ENCODE measurements at regions not wholly inside any gene's neighbourhood (a gene's known extent, or its start where the extent isn't known, plus 50 kb on each side); places are given as distances from the start of the nearest gene placed in this dataset.

GRCh38 chr6:61614119-61614518 lies 671.9 kb downstream of the KHDRBS2 start:
- no peaks in the 10 kb centered on the region; a peak in 1 of 8 replicates for H3K36me3 ChIP-seq (ENCODE audit: control insufficient read depth in 2 of 4, insufficient read depth in 4 of 4, low read length in 3 of 4)
- no peaks in the 10 kb centered on the region for H3K27me3 ChIP-seq (replicated peaks in 1 of 4; ENCODE audit: control insufficient read depth in 3 of 4, extremely low read depth in 1 of 4, insufficient read depth in 3 of 4, low read length in 3 of 4)
- H3K14ac ChIP-seq (ENCODE audit: insufficient read length), result no peak overlapping the region
- H2BK120ac ChIP-seq (replicated peaks; ENCODE audit: low read depth, low read length), result no peak overlapping the region
- POLR2A ChIA-PET (ENCODE audit: partially characterized antibody), result no interaction called here
- no peak overlapping the region for H3K18ac ChIP-seq (ENCODE audit: extremely low read depth, low read length)
- CTCF ChIA-PET (ENCODE audit: partially characterized antibody), result no interaction called here
- H3K23ac ChIP-seq (ENCODE audit: insufficient read length), result no peak overlapping the region
- H3K27ac ChIP-seq (ENCODE audit: low read depth, low read length), result no peak overlapping the region
- H2BK5ac ChIP-seq (ENCODE audit: low read depth, low read length), result no peak overlapping the region
- H3K56ac ChIP-seq (replicated peaks; ENCODE audit: insufficient read length, low read depth, low read length), result no peak overlapping the region
- no peaks in the 10 kb centered on the region for H3K23me2 ChIP-seq (ENCODE audit: low read depth, low read length)
- no peaks in the 10 kb centered on the region for H3K4me1 ChIP-seq (replicated peaks in 1 of 4; ENCODE audit: control insufficient read depth in 3 of 4, insufficient read depth in 4 of 4, low read length in 3 of 4)
- H3K9me3 ChIP-seq (ENCODE audit: insufficient read depth in 2 of 2, low read depth in 1 of 2, low read length in 1 of 2), result no peaks in the 10 kb centered on the region
- no peak overlapping the region for H3K4me2 ChIP-seq (ENCODE audit: insufficient read depth in 1 of 2, low read depth in 2 of 2, low read length in 2 of 2)
- no peak overlapping the region for H4K8ac ChIP-seq (ENCODE audit: extremely low read depth, insufficient read depth, low read length)
- no peak overlapping the region for H2AK5ac ChIP-seq (ENCODE audit: low read depth, low read length)
- no peak overlapping the region for H4K5ac ChIP-seq (ENCODE audit: insufficient read length, low read depth, low read length)
- H2BK20ac ChIP-seq (ENCODE audit: low read length), result no peak overlapping the region
- H3K79me2 ChIP-seq (ENCODE audit: control insufficient read depth in 1 of 2, insufficient read depth in 2 of 2, low read length in 2 of 2), result no peaks in the 10 kb centered on the region
- H2BK12ac ChIP-seq (ENCODE audit: low read depth, low read length), result no peak overlapping the region
- H4K20me1 ChIP-seq (replicated peaks in 1 of 2; ENCODE audit: control insufficient read depth in 1 of 2, insufficient read depth in 2 of 2, low read length in 2 of 2), result no peaks in the 10 kb centered on the region
- H3K4me3 ChIP-seq (ENCODE audit: extremely low read depth in 1 of 4, insufficient read depth in 2 of 4, low read depth in 3 of 4, low read length in 4 of 4), result no peak overlapping the region
- H4K91ac ChIP-seq (replicated peaks; ENCODE audit: insufficient read length, low read length), result no peak overlapping the region
- no peak overlapping the region for H3K4ac ChIP-seq (replicated peaks; ENCODE audit: insufficient read length, low read depth, low read length)
- no peak overlapping the region for H2BK15ac ChIP-seq (ENCODE audit: low read length)
- FAIRE-seq (no peak), DNase-seq (ENCODE audit: low read depth in 1 of 2, low spot score in 2 of 2) (no peak)
- H3K9ac ChIP-seq (replicated peaks in 1 of 4; ENCODE audit: extremely low read depth in 1 of 4, low read depth in 3 of 4, low read length in 3 of 4), result no peak overlapping the region
- H2AFZ ChIP-seq (ENCODE audit: low read length), result no peak overlapping the region
- no peaks in the 10 kb centered on the region for H3K79me1 ChIP-seq (ENCODE audit: low read depth, low read length)
- TF ChIP-seq EZH2 (IDR thresholded peaks at IDR 0.05; ENCODE audit: low read depth, low read length, severe bottlenecking) (no peak), NRF1 (IDR thresholded peaks at IDR 0.05; ENCODE audit: low read depth, low read length) (no peak), RFX5 (IDR thresholded peaks at IDR 0.05; ENCODE audit: borderline replicate concordance, low read depth, low read length) (no peak), HDAC2 (IDR thresholded peaks at IDR 0.05; ENCODE audit: borderline replicate concordance in 1 of 2, low read depth in 2 of 2, low read length in 2 of 2) (no peak), TAF7 (optimal IDR thresholded peaks at IDR 0.05; ENCODE audit: borderline replicate concordance, low read depth, low read length) (no peak), USF2 (IDR thresholded peaks at IDR 0.05; ENCODE audit: low read length) (no peak), CHD1 (IDR thresholded peaks at IDR 0.05; ENCODE audit: low read depth, low read length) (no peak), KDM4A (IDR thresholded peaks at IDR 0.05; ENCODE audit: low read depth, low read length, severe bottlenecking) (no peak), RBBP5 (IDR thresholded peaks at IDR 0.05; ENCODE audit: borderline replicate concordance, low read depth, low read length) (no peak), MAFK (IDR thresholded peaks at IDR 0.05; ENCODE audit: low read depth, low read length) (no peak), SIN3A (conservative IDR thresholded peaks at IDR 0.05 in 1 of 2, IDR thresholded peaks at IDR 0.05 in 1 of 2; ENCODE audit: low read depth in 1 of 2, low read length in 2 of 2) (no peak)
- TF ChIP-seq, protein P1, sequence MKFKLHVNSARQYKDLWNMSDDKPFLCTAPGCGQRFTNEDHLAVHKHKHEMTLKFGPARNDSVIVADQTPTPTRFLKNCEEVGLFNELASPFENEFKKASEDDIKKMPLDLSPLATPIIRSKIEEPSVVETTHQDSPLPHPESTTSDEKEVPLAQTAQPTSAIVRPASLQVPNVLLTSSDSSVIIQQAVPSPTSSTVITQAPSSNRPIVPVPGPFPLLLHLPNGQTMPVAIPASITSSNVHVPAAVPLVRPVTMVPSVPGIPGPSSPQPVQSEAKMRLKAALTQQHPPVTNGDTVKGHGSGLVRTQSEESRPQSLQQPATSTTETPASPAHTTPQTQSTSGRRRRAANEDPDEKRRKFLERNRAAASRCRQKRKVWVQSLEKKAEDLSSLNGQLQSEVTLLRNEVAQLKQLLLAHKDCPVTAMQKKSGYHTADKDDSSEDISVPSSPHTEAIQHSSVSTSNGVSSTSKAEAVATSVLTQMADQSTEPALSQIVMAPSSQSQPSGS (IDR thresholded peaks at IDR 0.05; ENCODE audit: low read length), result no peak
